Smooth muscle cell (in vitro differentiated cells): ENCODE measurements at regions not wholly inside any gene's neighbourhood (a gene's known extent, or its start where the extent isn't known, plus 50 kb on each side); places are given as distances from the start of the nearest gene placed in this dataset.

Source experiments
- DNase-seq: peaks from one replicate; lab custom pipeline; 2025; ENCODE audit not compliant: unreplicated experiment; lab: John Stamatoyannopoulos, UW
- H2AFZ ChIP-seq: fragments of 200-600 bp; sonication (generic); 2 replicates; pipeline ENCODE4 v1.6.0; 2016; ENCODE audit warnings: antibody characterized with exemption, low read depth, mild to moderate bottlenecking
- H3F3A ChIP-seq: fragments of 200-600 bp; sonication (generic); 2 replicates; pipeline ENCODE4 v1.6.0; 2017; ENCODE audit warnings: antibody characterized with exemption, low read depth
- H3K27ac ChIP-seq: fragments of 200-600 bp; sonication (generic); 2 replicates; pipeline ENCODE4 v1.5.1; 2016; ENCODE audit warnings: low read depth, mild to moderate bottlenecking
- H3K27me3 ChIP-seq: fragments of 200-600 bp; sonication (generic); 2 replicates; pipeline ENCODE4 v1.6.1; 2016; ENCODE audit warnings: low read depth, mild to moderate bottlenecking
- H3K36me3 ChIP-seq: fragments of 200-600 bp; sonication (generic); 2 replicates; pipeline ENCODE4 v1.5.1; 2016; ENCODE audit warnings: low read depth
- H3K4me1 ChIP-seq: fragments of 200-600 bp; sonication (generic); 2 replicates; pipeline ENCODE4 v1.5.1; 2016; ENCODE audit warnings: low read depth
- H3K4me2 ChIP-seq: fragments of 200-600 bp; sonication (generic); 2 replicates; pipeline ENCODE4 v1.6.0; 2016; ENCODE audit warnings: mild to moderate bottlenecking
- H3K4me3 ChIP-seq: fragments of 200-600 bp; sonication (generic); 2 replicates; pipeline ENCODE4 v1.5.1; 2016; ENCODE audit warnings: mild to moderate bottlenecking
- H3K79me2 ChIP-seq: fragments of 200-600 bp; sonication (generic); 2 replicates; pipeline ENCODE4 v1.6.0; 2016; ENCODE audit warnings: low read depth, mild to moderate bottlenecking
- H3K9ac ChIP-seq: fragments of 200-600 bp; sonication (generic); 2 replicates; pipeline ENCODE4 v1.6.0; 2016; ENCODE audit warnings: low read depth
- H3K9me3 ChIP-seq: fragments of 200-600 bp; sonication (generic); replicated peaks from 2 replicates; pipeline ENCODE4 v1.5.1; 2016; ENCODE audit warnings: low read depth
- H4K20me1 ChIP-seq: fragments of 200-600 bp; sonication (generic); 2 replicates; pipeline ENCODE4 v1.6.0; 2016; ENCODE audit warnings: low read depth
- CTCF ChIP-seq: fragments of 200-600 bp; sonication (generic); IDR thresholded peaks from 2 replicates; pipeline ENCODE4 v1.5.1; 2017; ENCODE audit warnings: borderline replicate concordance, mild to moderate bottlenecking, antibody characterized with exemption; ENCODE audit not compliant: insufficient read depth, poor library complexity, severe bottlenecking
- WGBS: methylation state at CpG from one replicate; pipeline ENCODE4 v1.1.7; 2016; ENCODE audit warnings: low lambda C conversion rate; 5-methylcytosine and 5-hydroxymethylcytosine counted together

GRCh38 chr5:18778225-18778624, 1144.0 kb downstream of the TAF11L14 start:
- H3K9ac ChIP-seq: no peak overlapping the region
- WGBS: 97% methylated on average over 1 of the region's 1 CpG
- no peaks in the 10 kb centered on the region for H3K27me3 ChIP-seq
- DNase-seq: no peak
- H3K4me2 ChIP-seq: no peak overlapping the region
- no peaks in the 10 kb centered on the region for H4K20me1 ChIP-seq
- H3K79me2 ChIP-seq: no peaks in the 10 kb centered on the region
- no peak overlapping the region for H3K4me3 ChIP-seq
- no peak overlapping the region for H2AFZ ChIP-seq
- peaks cover 7% of the 10 kb centered on the region for H3K9me3 ChIP-seq
- H3K27ac ChIP-seq: no peak overlapping the region
- H3K4me1 ChIP-seq: no peaks in the 10 kb centered on the region
- H3K36me3 ChIP-seq: no peaks in the 10 kb centered on the region
- no peak for TF ChIP-seq CTCF
- H3F3A ChIP-seq: no peaks in the 10 kb centered on the region

GRCh38 chr5:18789218-18789998, 1155.1 kb downstream of the TAF11L14 start:
- no peaks in the 10 kb centered on the region for H3F3A ChIP-seq
- H3K27ac ChIP-seq: no peak overlapping the region
- no peaks in the 10 kb centered on the region for H4K20me1 ChIP-seq
- H3K9me3 ChIP-seq: no peaks in the 10 kb centered on the region
- TF ChIP-seq CTCF: no peak
- no peaks in the 10 kb centered on the region for H3K4me1 ChIP-seq
- H3K27me3 ChIP-seq: no peaks in the 10 kb centered on the region
- H3K79me2 ChIP-seq: no peaks in the 10 kb centered on the region
- no peak overlapping the region for H3K9ac ChIP-seq
- H3K36me3 ChIP-seq: no peaks in the 10 kb centered on the region
- H3K4me2 ChIP-seq: no peak overlapping the region
- H2AFZ ChIP-seq: no peak overlapping the region
- 98% methylated on average over 1 of the region's 1 CpG for WGBS
- DNase-seq: no peak
- no peak overlapping the region for H3K4me3 ChIP-seq

- Histone ChIP-seq H3F3A (no peaks in the 10 kb centered on the region), H4K20me1 (no peaks in the 10 kb centered on the region), H3K9me3 (no peaks in the 10 kb centered on the region), H3K27me3 (no peaks in the 10 kb centered on the region), H3K27ac (no peak overlapping the region), H3K4me2 (no peak overlapping the region), H3K79me2 (no peaks in the 10 kb centered on the region), H3K4me3 (no peak overlapping the region), H3K9ac (no peak overlapping the region), H3K36me3 (no peaks in the 10 kb centered on the region), H3K4me1 (no peaks in the 10 kb centered on the region), H2AFZ (no peak overlapping the region)
- 92% methylated on average over 6 of the region's 6 CpGs for WGBS
- no peak for DNase-seq
- no peak for TF ChIP-seq CTCF
Measured at GRCh38 chr5:18792145-18792544, 1157.9 kb downstream of the TAF11L14 start.

- H3K27me3 ChIP-seq: no peaks in the 10 kb centered on the region
- H3K79me2 ChIP-seq: no peaks in the 10 kb centered on the region
- H2AFZ ChIP-seq: peak overlapping the region; percentile 69
- no peaks in the 10 kb centered on the region for H4K20me1 ChIP-seq
- H3K9me3 ChIP-seq: no peaks in the 10 kb centered on the region
- no peak for DNase-seq
- H3K4me3 ChIP-seq: no peak overlapping the region
- H3F3A ChIP-seq: no peaks in the 10 kb centered on the region
- H3K4me2 ChIP-seq: peak overlapping the region; percentile 79
- no peaks in the 10 kb centered on the region for H3K36me3 ChIP-seq
- 11% methylated on average over 5 of the region's 5 CpGs for WGBS
- H3K9ac ChIP-seq: no peak overlapping the region
- H3K4me1 ChIP-seq: no peaks in the 10 kb centered on the region
- H3K27ac ChIP-seq: no peak overlapping the region
- no peak for TF ChIP-seq CTCF
Measured at GRCh38 chr5:18797222-18797621, 1163.0 kb downstream of the TAF11L14 start.
